HG02870 (cell line): ENCODE measurements at regions not wholly inside any gene's neighbourhood (a gene's known extent, or its start where the extent isn't known, plus 50 kb on each side); places are given as distances from the start of the nearest gene placed in this dataset.
"Not testable (repeated sequence)": the region's sequence is repeated elsewhere in the genome, so short reads cannot be mapped to it uniquely, and the experiment has no call there.

ENCODE experiments used
- ATAC-seq: cut with Tn5 transposase; IDR thresholded peaks from one replicate; pipeline ENCODE4 v1.9.1; 2021; ENCODE audit warnings: mild to moderate bottlenecking, moderate library complexity; ENCODE audit not compliant: unreplicated experiment

DNA sequence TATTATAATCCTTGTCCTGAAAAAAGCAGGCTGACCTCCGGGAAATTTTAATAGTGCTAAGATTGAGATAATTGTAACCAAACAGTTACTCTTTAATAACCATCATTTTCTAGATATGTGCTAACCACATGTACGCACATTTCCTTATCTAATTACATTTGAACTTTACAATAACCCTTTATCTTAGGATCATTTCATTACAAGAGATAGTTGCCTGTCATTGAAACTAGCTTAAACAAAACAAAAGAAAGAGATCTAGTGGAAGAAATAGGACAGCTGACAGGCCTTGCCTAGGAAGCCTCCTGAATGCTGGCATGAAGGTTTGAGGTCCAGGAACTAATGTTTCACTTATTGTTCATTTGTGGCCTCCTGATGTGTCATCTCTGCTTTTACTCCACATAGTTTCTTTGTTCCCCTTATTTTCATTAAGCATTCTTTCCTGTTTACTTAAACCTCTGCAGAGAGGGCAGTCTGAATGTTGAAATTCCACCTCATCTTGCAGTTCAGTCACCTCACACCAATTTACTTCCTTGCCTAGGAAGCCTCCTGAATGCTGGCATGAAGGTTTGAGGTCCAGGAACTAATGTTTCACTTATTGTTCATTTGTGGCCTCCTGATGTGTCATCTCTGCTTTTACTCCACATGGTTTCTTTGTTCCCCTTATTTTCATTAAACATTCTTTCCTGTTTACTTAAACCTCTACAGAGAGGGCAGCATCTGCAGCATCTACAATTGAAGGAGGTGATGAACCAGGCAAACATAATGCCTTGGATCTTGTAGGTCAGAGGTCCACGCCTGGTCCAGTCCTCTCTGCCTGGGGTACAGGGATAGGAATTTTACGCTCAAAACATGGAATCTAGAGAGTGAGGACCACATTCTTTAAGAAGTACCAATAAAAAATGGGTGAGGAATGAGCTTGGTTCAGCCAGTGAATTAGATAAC, 247.5 kb downstream of the SPATA31A6 start:
- ATAC-seq: not testable (repeated sequence)

DNA sequence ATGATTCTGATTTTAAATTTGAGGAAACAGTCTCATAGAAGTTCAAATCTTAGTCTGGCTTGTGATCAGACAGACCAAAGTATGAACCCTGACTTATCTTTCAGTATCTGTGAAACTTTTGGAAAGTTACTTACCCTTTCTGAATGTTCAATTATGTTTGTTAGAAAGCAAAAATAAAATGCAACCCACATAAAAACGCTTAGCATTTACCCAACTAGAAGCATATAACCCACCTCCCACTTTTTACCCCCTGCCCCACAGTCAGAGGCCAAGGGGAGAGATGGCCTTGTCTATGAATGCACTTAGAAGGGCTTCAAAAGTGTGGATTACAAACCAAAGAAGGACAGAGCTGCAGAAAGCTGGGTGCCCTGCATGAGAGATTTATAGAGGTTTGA, 248.2 kb downstream of the SPATA31A6 start:
- ATAC-seq: not testable (repeated sequence)

DNA sequence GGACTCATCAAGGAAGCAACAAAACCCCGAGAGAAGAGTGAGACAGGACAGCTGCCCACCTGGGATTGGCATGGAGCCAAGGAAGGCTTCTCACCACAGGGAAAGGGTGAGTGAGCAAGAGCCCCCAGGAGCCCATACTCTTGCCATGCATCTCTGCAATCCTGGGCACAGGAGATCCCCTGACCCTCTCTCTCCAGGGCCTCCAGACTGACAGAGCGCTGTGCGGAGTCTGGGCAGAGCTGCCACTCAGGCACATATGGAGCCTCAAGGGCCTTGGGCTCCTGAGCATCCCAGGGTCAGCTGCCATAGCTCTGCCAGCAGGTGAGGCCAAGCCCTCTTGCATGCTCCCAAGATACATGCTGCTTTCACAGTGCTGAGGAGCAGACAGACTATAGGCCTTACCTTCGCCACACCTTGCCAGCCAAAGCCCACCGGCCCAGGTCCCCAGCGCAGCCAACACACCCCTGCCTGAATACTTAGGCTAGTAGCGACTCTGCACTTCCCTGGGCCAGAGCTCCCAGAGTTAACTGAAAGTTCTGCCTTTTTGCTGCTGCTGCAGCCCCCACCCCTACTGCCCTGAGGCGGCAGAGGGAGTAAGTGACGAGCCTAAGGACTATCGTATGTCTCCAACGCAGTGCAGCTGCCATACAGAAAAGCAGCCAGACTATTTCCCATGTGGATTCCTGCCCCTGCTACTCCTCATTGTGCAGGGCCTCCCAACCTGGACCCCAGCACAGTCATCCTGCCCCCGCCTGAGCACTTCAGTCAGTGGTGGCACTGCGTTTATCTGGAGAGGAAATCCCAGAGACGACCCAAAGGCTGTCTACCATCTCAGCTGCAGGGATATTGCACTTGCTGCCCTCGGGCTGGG, 251.6 kb downstream of the SPATA31A6 start:
- not testable (repeated sequence) for ATAC-seq

DNA sequence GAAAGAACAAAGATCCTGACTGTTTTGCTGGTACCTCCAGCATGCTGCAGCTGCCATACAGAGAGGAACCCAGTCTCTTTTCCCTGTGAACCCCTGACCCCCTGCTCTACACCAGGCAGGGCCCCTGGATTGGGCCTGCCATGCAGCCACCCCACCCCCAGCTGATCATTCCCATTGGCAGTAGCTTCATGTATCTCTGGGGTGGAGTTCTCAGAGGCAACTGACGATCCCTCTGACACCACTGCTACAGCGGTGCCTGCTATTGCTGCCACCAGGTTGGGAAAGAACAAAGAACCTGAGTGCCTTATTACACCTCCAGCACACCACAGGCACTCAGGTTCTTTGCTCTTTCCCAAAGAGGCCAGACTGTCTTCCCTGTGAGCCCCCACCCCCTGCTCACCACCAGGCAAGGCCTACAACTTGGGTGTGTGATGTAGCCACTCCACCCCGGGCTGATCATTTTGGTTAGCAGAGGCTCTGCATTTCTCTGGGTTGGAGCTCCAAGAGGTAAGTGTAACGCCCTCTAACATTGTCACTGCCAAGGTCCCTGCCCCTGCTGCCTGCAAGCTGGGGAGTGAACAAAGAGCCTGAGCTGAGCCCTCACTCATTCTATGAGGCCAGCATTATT, 252.4 kb downstream of the SPATA31A6 start:
- ATAC-seq: not testable (repeated sequence)

DNA sequence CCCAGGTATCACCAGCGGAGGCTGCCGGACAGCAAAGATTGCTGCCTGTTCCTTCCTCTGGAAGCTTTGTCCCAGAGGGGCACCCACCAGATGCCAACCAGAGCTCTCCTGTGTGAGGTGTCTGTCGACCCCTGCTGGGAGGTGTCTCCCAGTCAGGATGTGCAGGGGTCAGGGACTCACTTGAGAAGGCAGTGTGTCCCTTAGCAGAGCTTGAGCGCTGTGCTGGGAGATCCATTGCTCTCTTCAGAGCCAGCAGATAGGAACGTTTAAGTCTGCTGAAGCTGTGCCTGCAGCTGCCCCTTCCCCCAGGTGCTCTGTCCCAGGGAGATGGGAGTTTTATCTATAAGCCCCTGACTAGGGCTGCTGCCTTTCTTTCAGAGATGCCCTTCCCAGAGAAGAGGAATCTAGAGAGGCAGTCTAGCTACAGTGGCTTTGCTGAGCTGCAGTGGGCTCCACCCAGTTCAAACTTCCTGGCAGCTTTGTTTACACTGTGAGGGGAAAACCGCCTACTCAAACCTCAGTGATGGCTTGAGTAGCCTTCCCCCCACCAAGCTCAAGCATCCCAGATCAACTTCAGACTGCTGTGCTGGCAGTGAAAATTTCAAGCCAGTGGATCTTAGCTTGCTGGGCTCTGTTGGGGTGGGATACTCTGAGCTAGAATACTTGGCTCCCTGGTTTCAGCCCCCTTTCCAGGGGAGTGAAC, 253.7 kb downstream of the SPATA31A6 start:
- ATAC-seq: not testable (repeated sequence)

DNA sequence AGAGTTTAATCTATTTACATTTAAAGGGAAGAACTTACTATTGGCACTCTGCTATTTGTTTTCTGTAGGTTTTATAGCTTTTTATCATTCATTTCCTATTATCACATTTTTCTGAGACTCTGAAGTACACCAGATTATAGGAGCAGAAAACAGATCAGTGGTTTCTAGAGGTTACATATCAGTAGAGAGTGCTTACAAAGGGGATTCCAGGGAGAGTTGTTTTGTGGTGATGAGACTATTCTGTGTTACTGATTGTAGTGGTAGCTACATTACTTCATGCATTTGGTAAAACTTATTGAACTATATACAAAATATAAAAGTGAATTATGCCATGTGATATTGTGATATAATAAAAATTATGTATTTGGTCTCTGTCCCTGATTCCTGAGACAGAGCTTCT, 259.2 kb downstream of the SPATA31A6 start:
- not testable (repeated sequence) for ATAC-seq

DNA sequence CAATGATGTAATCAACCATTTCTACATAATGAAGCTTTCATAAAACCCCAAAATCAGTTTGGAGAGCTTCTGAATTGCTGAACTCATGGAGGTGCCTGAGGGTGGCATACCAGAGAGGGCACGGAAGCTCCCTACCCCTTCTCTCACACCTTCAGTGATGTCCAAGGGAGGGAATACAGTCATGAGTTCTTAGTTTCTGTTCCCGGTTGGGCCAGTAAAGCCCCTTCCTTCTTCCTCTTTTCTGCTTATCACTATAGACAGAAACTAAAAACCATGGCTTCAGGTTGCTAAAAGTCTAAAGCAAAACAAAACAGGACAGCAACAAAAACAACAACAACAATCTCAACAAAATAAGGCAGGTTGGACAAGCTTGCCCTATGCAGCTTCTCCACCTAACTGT, 260.0 kb downstream of the SPATA31A6 start:
- peak; percentile 79 for ATAC-seq

DNA sequence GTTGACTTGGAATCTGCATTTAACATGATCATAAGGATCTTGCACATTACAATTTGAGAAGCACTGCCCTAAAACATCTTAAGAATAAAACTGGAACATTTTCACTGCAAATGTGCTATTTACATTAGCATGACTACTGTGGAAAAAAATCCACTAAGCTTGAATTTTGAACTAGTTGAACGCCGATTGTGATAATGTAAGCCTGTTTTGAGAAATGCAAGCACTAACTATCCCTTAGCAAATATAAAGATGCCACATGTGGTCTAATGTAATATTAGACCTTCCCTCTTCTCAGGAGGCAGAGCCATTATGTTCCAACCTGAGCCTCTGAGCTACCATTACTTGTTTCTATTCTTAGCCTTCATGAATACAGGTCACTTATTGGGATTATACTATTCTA, 278.0 kb downstream of the SPATA31A6 start:
- ATAC-seq: not testable (repeated sequence)

DNA sequence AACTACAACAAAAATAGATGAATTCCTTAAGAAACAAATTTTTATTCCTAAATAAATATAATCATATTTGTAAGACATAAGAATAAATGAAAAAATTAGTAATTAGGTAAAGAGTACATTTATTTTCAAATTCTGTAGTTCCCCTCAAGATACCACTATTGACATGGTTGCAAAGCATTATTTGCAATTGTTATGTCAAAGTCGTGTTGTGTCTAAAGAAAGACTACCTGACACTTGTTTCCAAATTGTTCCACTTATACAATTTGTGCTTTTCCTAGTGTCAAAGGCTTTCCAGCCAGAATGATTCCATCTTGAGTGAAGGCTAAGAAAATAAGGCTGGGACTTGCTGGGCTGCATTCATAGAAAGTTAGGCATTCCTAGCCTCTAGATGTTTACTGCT, 278.4 kb downstream of the SPATA31A6 start:
- ATAC-seq: not testable (repeated sequence)

DNA sequence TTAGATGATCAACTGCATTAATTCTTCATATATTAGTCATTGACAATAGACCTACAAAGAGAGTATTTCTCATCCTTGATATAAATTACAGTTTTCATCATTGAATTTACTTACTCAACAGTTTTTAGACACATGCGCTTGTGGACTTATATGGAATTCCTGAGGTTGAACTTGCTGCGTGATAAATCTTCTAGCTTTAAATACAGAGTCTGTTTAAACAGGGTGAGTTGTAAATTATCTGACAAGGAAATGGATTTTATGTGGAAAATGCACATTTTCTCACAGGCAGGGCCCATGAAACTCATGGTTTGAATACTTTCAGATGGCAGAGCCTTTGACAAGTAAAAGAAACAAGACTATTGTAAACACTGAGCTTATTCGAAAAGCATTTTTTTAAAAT, 280.5 kb downstream of the SPATA31A6 start:
- ATAC-seq: not testable (repeated sequence)

DNA sequence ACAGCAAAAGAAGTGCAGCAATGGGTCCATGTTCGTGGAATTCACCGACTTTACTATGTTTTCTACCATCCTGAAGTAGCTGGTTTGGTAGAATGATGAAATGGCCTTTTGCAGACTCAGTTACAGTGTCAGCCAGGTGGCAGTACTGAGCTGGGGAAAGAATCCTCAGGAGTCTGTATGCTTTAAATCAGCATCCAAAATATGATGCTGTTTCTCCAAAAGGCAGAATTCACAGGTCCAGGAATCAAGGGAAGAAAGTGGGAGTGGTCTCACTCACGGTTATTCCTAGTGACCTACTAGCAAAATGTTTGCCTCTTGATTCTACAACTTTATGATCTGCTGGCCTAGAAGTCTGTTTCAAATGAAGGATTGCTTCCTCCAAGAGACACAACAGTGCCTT, 287.1 kb downstream of the SPATA31A6 start:
- not testable (repeated sequence) for ATAC-seq

DNA sequence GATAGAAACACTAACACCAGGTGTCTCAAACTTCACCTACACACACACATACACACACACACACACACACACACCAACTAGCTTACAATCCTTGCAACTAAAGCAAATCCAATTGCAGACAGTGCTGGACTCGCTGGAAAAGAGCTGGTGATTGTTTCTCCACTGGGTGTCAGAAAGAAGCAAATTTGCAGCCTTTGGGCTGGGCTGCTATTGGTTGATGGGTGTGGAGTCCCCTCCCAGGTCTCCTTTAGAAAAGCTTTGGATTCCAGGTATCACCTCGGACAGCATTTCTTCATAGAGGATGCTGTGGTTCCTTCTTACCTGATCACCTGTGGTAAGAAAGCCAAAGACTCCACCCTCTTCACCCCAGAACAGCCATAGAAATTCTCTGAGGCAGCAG, 307.5 kb downstream of the SPATA31A6 start:
- ATAC-seq: not testable (repeated sequence)

DNA sequence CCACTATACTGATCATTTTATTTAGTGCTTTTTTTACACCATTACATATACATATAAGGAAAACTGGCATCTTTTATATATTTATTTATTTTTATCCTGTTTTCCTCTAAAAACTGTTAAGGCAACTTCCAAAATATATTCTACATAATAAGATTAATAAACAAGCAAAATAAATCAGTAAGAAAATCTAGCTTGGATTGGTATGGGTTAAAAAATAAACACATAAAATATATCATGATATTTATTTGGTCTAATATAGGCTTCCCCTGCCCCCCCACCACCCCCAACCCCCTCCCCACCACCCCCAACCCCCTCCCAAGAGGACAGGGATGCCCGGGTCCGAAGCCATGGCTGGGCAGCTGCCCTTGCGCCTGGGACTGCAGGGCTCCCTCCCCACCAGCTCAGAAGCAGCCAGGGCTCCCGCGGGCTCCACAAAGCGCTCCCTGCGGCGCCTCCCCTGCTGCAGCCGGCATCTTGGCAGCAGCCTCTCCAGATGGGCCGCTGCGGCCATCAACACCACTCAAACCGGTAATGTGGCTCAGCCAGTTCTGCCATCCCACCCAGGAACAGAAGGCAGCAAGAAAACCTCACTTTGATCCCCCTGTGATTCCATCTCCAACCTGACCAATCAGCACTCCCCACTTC, 319.3 kb downstream of the SPATA31A6 start:
- ATAC-seq: not testable (repeated sequence)

DNA sequence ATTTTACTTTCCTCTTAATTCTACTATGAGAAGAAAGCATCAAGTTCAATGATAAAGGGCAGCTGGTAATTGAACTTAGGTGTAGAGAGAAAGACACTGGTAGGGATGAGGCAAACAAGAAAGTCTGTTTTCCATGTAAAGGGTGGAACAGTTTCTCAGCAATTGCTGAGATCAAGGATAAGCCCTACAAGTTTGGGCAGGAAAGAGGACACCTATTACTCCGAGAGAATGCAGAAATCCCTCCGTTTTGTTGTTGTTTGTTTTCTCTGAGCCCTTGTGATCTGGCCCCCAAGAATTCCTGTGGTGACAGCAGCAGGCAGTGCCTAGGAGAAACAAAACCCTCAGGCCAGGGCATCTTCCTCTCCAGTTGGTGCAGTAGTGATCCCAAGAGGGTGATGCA, 324.7 kb downstream of the SPATA31A6 start:
- ATAC-seq: not testable (repeated sequence)

DNA sequence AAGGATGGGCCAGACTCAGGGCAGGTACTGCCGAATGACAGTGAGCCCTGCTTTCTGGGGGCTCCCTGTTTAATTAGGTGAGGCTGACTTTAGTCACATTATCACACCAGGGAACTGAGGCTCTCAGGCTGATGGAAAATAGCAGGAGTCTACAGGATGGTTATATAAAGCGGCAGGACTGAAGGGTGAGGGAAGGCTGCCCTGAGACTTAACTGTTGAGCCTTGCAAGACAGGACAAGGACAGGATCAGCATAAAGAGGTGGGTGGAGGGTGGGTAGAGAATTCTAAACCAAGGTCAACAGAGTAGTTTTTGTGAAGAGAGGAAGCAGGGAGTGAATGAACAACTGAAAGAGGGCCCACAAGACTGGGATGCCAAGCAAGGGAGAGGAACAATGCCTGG, 330.1 kb downstream of the SPATA31A6 start:
- not testable (repeated sequence) for ATAC-seq

DNA sequence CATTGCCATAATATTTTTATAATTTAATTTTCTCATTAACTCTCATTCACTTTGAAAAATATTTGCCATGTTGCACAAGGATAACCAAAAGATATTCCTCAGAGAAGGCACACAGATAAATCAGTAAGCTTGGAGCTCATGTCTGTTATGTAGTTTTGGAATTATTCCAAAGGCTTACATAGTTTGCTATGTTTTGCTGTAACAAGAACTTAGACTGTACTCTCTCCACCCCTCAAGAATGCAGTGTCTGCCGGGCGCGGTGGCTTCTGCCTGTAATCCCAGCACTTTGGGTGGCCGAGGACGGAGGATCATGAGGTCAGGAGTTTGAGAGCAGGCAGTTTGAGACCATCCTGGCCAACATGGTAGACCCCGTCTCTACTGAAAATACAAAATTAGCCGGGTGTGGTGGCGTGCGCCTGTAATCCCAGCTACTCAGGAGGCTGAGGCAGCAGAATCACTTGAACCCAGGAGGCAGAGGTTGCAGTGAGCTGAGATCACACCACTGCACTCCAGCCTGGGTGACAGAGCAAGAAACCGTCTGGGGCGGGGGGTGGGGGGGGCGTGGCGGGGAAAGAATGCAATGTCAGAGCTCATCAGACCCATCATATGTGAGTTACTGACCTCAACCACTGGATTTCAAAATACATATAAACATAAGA, 351.0 kb downstream of the SPATA31A6 start:
- ATAC-seq: not testable (repeated sequence)

DNA sequence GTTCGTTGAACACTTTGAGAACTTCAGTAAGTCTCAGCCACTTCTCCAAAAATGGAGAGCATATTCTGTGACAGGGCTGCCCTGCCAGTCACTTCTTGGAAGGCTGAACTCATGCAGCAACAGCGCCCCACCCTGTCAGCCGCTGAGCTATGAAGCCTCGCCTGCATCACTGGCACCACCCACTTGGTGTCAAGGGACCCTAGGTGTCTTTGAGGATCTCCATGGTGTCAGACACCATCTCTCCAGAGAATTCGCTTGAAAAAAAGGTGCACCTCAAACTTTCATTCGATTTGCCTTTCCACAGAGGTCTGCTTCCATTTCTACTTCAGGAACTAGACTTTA, 351.5 kb downstream of the SPATA31A6 start:
- peak; percentile 77 for ATAC-seq

DNA sequence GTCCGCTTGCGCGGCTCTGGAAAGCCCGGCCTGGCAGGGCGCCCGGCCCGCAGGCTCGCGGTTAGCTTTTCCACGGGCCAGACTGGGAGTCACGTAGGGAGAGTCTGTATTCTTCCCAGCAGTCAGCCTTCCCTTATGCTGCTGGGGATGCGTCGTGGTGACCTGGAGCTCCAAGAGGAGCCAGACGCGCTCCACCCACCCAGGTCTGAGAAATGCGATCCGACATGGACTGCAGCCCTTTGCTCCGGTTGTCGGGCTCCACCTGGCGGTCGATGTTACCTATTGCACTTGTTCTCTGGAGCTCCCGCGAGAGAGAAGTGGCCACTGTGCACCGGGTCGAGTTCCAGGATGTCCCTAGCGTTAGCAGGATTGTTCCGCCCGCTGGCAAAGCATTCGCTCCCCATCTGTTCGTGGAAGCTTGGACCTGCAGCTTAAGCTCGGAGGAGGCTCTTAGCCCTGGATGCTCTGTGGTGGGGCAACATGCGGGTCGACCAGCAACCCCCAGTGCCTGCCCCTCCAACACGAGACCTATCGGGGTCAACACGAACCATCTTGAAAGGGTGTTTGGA, 367.4 kb downstream of the SPATA31A6 start:
- peak; percentile 80 for ATAC-seq

DNA sequence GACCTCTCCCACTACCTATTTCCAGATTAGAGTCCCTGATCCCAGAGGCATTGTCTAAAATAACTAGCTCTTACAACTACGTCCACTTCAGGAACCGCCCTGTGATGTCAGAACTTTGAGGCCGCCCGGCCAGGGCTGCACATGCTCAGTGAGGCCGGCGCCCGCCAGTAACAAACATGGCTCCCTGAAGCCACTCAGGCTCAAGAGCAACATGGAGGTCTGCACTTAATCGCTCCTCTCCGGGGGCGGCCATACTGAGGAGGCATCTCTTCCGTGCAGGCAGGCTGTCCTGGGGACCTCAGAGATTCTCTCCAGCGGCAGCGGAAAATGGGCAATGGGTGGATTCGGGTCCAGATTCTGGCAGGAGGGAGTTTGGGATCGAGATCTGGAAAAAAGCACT, 385.1 kb downstream of the SPATA31A6 start:
- ATAC-seq: not testable (repeated sequence)
